ENCODE measurements at regions not wholly inside any gene's neighbourhood (a gene's known extent, or its start where the extent isn't known, plus 50 kb on each side); places are given as distances from the start of the nearest gene placed in this dataset.
"Not testable (repeated sequence)": the region's sequence is repeated elsewhere in the genome, so short reads cannot be mapped to it uniquely, and the experiment has no call there.

DNA sequence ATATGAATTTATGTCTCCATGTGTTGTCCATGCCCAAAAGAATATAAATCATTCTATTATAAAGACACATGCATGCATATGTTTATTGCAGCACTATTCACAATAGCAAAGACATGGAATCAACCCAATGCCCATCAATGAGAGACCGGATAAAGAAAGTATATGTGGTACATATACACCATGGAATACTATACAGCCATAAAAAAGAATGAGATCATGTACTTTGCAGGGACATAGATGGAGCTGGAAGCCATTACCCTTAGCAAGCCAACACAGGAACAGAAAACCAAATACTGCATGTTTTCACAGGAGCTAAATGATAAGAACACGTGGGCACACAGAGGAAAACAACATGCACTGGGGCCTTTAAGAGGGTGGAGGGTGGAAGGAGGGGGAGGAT is 639.1 kb downstream of the GATA3 start:
- DNase-seq (ENCODE audit: low read depth, low spot score); H3K4me2 ChIP-seq (ENCODE audit: control insufficient read depth, insufficient read depth); intact Hi-C loops (cut with micrococcal nuclease; ENCODE audit: unreplicated experiment); H3K27me3 ChIP-seq (replicated peaks in 1 of 2; ENCODE audit: control insufficient read depth in 2 of 2, insufficient read depth in 2 of 2, low read length in 1 of 2); H3K79me2 ChIP-seq (ENCODE audit: control insufficient read depth, insufficient read depth, low read length); BruUV-seq (replicated peaks); H3K27ac ChIP-seq (ENCODE audit: control insufficient read depth, insufficient read depth); H3K4me1 ChIP-seq (ENCODE audit: control insufficient read depth, insufficient read depth, low read length); H3K9me3 ChIP-seq (replicated peaks; ENCODE audit: control insufficient read depth, insufficient read depth, low read length); H3K9ac ChIP-seq (ENCODE audit: control insufficient read depth, insufficient read depth, low read length); RAD21 ChIA-PET (ENCODE audit: unreplicated experiment); H3K4me3 ChIP-seq; H3K36me3 ChIP-seq (ENCODE audit: control insufficient read depth in 2 of 2, insufficient read depth in 2 of 2, low read length in 1 of 2); FAIRE-seq; in situ Hi-C loops (cut with MboI); H4K20me1 ChIP-seq (ENCODE audit: control insufficient read depth, insufficient read depth); CTCF ChIA-PET; ATAC-seq; POLR2A ChIA-PET; H2AFZ ChIP-seq (ENCODE audit: control insufficient read depth, low read depth, low read length); SMC1A ChIA-PET (ENCODE audit: uncharacterized antibody, unreplicated experiment): not testable (repeated sequence)
- 0% methylated on average over 2 of the region's 2 CpGs for WGBS (ENCODE audit: insufficient coverage, insufficient replicate concordance, low lambda C conversion rate, missing lambda C conversion rate)

DNA sequence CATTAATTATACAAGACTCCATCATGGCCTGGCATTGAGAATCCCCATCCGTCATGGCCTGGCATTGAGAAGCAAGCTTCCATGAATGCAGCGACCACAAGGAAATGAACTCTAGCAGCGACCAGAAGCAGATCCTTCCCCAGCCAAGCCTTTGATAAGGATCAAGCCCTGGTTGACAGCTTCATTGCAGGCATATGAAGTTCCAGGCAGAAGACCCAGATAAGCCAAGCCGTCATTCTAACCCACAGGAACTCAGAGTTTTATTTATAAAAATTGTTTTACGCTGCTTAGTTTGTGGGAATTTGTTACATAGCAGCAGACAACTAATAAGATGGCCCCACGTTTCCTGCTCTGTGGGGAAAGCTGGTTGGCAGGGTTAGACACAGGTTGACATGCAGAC is 642.3 kb downstream of the GATA3 start:
- Histone ChIP-seq H3K79me2 (ENCODE audit: control insufficient read depth, insufficient read depth, low read length) (no peaks in the 10 kb centered on the region), H3K9ac (ENCODE audit: control insufficient read depth, insufficient read depth, low read length) (no peak overlapping the region), H3K4me1 (ENCODE audit: control insufficient read depth, insufficient read depth, low read length) (no peaks in the 10 kb centered on the region), H3K4me3 (no peak overlapping the region), H3K4me2 (ENCODE audit: control insufficient read depth, insufficient read depth) (no peak overlapping the region), H4K20me1 (ENCODE audit: control insufficient read depth, insufficient read depth) (no peaks in the 10 kb centered on the region), H3K9me3 (replicated peaks; ENCODE audit: control insufficient read depth, insufficient read depth, low read length) (no peaks in the 10 kb centered on the region), H3K27me3 (replicated peaks in 1 of 2; ENCODE audit: control insufficient read depth in 2 of 2, insufficient read depth in 2 of 2, low read length in 1 of 2) (no peaks in the 10 kb centered on the region), H2AFZ (ENCODE audit: control insufficient read depth, low read depth, low read length) (no peak overlapping the region), H3K27ac (ENCODE audit: control insufficient read depth, insufficient read depth) (no peak overlapping the region), H3K36me3 (ENCODE audit: control insufficient read depth in 2 of 2, insufficient read depth in 2 of 2, low read length in 1 of 2) (no peaks in the 10 kb centered on the region)
- intact Hi-C loops (cut with micrococcal nuclease; ENCODE audit: unreplicated experiment) (no loop called here), in situ Hi-C loops (cut with MboI) (no loop called here)
- FAIRE-seq (no peak), DNase-seq (ENCODE audit: low read depth, low spot score) (no peak), ATAC-seq (no peak)
- ChIA-PET SMC1A (ENCODE audit: uncharacterized antibody, unreplicated experiment) (no interaction called here), CTCF (no interaction called here), POLR2A (no interaction called here), RAD21 (ENCODE audit: unreplicated experiment) (no interaction called here)
- 34% methylated on average over 6 of the region's 6 CpGs for WGBS (ENCODE audit: insufficient coverage, insufficient replicate concordance, low lambda C conversion rate, missing lambda C conversion rate)
- TF ChIP-seq RAD51 (IDR thresholded peaks at IDR 0.05) = no peak
- TF ChIP-seq GATAD2B (conservative IDR thresholded peaks at IDR 0.05; ENCODE audit: low read depth) = no peak
- no peak for TF ChIP-seq ATF7 (IDR thresholded peaks at IDR 0.05; ENCODE audit: low read depth)
- no peak for TF ChIP-seq TCF3 (IDR thresholded peaks at IDR 0.05; ENCODE audit: borderline replicate concordance, insufficient read depth, low read depth, low read length)
- no peak for TF ChIP-seq EP300 (IDR thresholded peaks at IDR 0.05; ENCODE audit: borderline replicate concordance in 1 of 2, control insufficient read depth in 1 of 2, low read depth in 2 of 2, low read length in 2 of 2)
- TF ChIP-seq, protein P1, sequence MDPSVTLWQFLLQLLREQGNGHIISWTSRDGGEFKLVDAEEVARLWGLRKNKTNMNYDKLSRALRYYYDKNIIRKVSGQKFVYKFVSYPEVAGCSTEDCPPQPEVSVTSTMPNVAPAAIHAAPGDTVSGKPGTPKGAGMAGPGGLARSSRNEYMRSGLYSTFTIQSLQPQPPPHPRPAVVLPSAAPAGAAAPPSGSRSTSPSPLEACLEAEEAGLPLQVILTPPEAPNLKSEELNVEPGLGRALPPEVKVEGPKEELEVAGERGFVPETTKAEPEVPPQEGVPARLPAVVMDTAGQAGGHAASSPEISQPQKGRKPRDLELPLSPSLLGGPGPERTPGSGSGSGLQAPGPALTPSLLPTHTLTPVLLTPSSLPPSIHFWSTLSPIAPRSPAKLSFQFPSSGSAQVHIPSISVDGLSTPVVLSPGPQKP (IDR thresholded peaks at IDR 0.05; ENCODE audit: low read depth, low read length) = no peak
- TF ChIP-seq GABPA (IDR thresholded peaks at IDR 0.05; ENCODE audit: low read depth) = no peak
- no peak for TF ChIP-seq TAF1 (IDR thresholded peaks at IDR 0.05; ENCODE audit: borderline replicate concordance, low read depth, low read length)
- no peak for TF ChIP-seq ZBED1 (IDR thresholded peaks at IDR 0.05; ENCODE audit: borderline replicate concordance)
- TF ChIP-seq ZNF217 (IDR thresholded peaks at IDR 0.05) = no peak
- TF ChIP-seq POU2F2 (IDR thresholded peaks at IDR 0.05; ENCODE audit: borderline replicate concordance, low read depth, low read length) = no peak
- BruUV-seq (replicated peaks) = no TSS peak
